ENCODE measurements at regions not wholly inside any gene's neighbourhood (a gene's known extent, or its start where the extent isn't known, plus 50 kb on each side); places are given as distances from the start of the nearest gene placed in this dataset.

DNA sequence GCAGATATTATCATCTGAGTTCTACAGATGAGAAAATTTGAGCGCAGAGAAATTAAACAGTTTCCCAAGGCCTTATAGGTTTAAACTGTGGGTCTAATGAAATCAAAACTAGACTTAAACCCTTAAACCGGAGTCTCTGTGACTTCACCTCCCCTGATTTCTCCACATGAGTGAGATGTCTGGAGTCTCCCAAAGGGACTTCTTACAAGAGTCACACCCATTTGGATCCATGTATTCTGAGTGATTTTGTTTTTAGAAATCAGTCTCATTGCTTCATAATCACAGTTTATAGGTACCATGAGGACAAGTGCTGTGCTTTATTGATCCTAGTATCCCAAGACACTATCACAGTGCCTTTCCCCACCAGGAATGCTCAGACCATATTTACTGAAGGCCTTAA, 206.0 kb upstream of the JUN start:
- TF ChIP-seq CTCF (IDR thresholded peaks at IDR 0.05) (no peak), POLR2AphosphoS5 (IDR thresholded peaks at IDR 0.05; ENCODE audit: insufficient read depth in 1 of 2, low read depth in 1 of 2) (no peak), POLR2A (IDR thresholded peaks at IDR 0.05) (no peak)
